ENCODE measurements at regions not wholly inside any gene's neighbourhood (a gene's known extent, or its start where the extent isn't known, plus 50 kb on each side); places are given as distances from the start of the nearest gene placed in this dataset.
A peak's percentile ranks its signal among the peaks of the same experiment; 100 is the strongest.
"Not testable (repeated sequence)": the region's sequence is repeated elsewhere in the genome, so short reads cannot be mapped to it uniquely, and the experiment has no call there.

DNA sequence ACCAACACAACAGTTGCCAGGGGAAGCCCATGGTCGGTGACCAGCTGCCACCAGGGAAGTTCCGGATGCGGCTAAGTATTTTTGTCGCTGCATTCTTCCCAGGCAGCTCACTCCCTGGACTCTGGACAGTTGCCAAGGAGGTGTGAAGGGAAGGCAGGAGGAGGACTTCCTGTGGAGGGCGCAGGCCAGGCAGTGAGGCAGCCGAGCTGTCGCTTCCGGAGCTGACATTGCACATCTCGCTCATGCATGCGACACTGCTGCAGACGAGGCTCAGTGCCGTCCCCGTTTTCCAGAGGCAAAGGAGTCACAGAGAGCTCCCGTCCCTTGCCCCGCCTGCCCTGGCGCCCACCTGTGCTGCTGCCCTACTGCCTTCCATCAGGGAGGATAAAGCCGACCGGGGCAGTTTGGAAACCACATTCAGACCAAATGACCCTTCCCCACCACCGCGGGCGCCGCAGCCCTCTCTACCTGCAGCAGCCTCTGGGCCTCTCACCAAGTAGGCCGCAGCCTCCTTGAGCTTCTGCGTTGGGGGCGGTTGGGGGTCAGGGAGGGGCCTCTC lies 81.4 kb downstream of the NENF start:
- no peak overlapping the region for H3K4me3 ChIP-seq (ENCODE audit: control insufficient read depth, low read depth, low read length)
- no peak for TF ChIP-seq CTCF (IDR thresholded peaks at IDR 0.05; ENCODE audit: control insufficient read depth, insufficient read depth, low read depth, low read length, missing control alignments)

GRCh38 chr1:212514782-212515181 lies 82.1 kb downstream of the NENF start:
- H3K4me3 ChIP-seq (ENCODE audit: control insufficient read depth, low read depth, low read length) = no peak overlapping the region
- TF ChIP-seq CTCF (IDR thresholded peaks at IDR 0.05; ENCODE audit: control insufficient read depth, insufficient read depth, low read depth, low read length, missing control alignments) = no peak
- no peak for DNase-seq (ENCODE audit: low read depth)

More for the DNA sequence above, 81.4 kb downstream of the NENF start:
- no peak for DNase-seq (ENCODE audit: low read depth)

GRCh38 chr1:212515329-212515760 lies 82.6 kb downstream of the NENF start:
- no peak overlapping the region for H3K4me3 ChIP-seq (ENCODE audit: control insufficient read depth, low read depth, low read length)
- no peak for DNase-seq (ENCODE audit: low read depth)
- TF ChIP-seq CTCF (IDR thresholded peaks at IDR 0.05; ENCODE audit: control insufficient read depth, insufficient read depth, low read depth, low read length, missing control alignments) = no peak

- DNase-seq (ENCODE audit: low read depth); H3K4me3 ChIP-seq (ENCODE audit: control insufficient read depth, low read depth, low read length): not testable (repeated sequence)
Observed at GRCh38 chr1:212516012-212516411, 83.3 kb downstream of the NENF start.

DNA sequence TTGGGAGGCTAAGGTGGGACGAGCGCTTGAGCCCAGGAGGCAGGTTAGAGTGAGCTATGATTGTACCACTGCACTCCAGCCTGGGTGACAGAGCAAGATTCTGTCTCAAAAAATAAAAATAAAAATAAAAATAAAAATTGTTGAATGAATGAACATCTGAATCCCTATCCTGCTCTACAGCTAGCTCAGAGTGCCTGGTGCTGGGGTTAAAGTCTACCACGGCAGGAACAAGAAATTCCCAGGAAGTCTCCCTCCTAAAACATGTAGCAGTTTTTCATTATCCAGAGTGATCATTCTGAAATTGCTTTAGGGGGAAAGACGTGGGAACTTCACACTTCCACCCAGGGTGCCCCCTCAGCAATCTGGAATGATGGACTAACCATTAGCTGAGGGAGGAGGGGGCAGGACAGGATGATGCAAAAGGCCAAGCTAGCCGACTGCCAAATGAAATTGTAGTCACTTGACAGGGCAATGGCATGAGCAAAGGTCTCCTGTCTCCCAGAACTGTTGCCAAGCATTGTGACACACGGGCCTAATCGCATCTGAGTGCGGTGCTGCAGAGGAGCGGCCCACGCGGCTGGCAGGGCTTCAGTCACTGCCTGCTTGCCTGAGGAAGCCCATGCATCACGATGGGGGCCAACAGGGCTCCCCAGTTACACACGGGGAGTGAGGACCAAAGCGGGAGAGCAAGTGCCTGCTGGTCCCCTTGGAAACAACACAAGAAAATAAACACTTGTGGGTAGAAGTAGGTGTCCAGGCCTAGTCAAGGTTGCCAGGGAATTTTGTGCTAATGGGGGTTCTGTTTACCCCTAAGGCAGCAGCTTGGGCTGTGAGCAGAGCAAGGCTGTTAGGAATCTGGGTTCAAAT lies 85.7 kb downstream of the NENF start:
- TF ChIP-seq CTCF (IDR thresholded peaks at IDR 0.05; ENCODE audit: control insufficient read depth, insufficient read depth, low read depth, low read length, missing control alignments) = no peak
- no peak overlapping the region for H3K4me3 ChIP-seq (ENCODE audit: control insufficient read depth, low read depth, low read length)
- peak; percentile 49 for DNase-seq (ENCODE audit: low read depth)

DNA sequence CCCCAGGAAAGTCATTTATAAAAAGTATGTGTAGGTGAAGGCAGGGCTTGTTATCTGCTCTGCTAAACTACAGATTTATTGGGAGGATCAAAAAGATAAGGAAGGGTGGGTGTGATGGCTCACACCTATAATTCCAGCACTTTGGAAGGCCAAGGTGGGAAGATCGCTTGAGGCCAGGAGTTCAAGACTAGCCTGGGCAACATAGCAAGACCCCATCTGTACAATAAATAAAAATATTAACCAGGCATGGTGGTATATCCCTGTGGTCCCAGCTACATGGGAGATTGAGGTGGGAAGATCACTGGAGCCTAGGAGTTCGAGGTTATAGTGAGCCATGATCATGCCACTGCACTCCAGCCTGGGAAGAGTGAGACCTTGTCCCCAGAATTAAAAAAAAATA lies 86.4 kb downstream of the NENF start:
- TF ChIP-seq CTCF (IDR thresholded peaks at IDR 0.05; ENCODE audit: control insufficient read depth, insufficient read depth, low read depth, low read length, missing control alignments) = no peak
- DNase-seq (ENCODE audit: low read depth) = no peak

GRCh38 chr1:212520299-212520698 lies 87.6 kb downstream of the NENF start:
- no peak for DNase-seq (ENCODE audit: low read depth)
- no peak for TF ChIP-seq CTCF (IDR thresholded peaks at IDR 0.05; ENCODE audit: control insufficient read depth, insufficient read depth, low read depth, low read length, missing control alignments)
- no peak overlapping the region for H3K4me3 ChIP-seq (ENCODE audit: control insufficient read depth, low read depth, low read length)

More for the DNA sequence above, 86.4 kb downstream of the NENF start:
- no peak overlapping the region for H3K4me3 ChIP-seq (ENCODE audit: control insufficient read depth, low read depth, low read length)
